ENCODE measurements at regions not wholly inside any gene's neighbourhood (a gene's known extent, or its start where the extent isn't known, plus 50 kb on each side); places are given as distances from the start of the nearest gene placed in this dataset.

- no peak for DNase-seq
Measured at GRCh38 chr6:142500250-142500786, 198.5 kb downstream of the ADGRG6 start.

- no peak for DNase-seq
Measured at GRCh38 chr6:142501795-142502194, 200.0 kb downstream of the ADGRG6 start.

GRCh38 chr6:142507065-142507464 lies 205.3 kb downstream of the ADGRG6 start:
- DNase-seq, result no peak

DNA sequence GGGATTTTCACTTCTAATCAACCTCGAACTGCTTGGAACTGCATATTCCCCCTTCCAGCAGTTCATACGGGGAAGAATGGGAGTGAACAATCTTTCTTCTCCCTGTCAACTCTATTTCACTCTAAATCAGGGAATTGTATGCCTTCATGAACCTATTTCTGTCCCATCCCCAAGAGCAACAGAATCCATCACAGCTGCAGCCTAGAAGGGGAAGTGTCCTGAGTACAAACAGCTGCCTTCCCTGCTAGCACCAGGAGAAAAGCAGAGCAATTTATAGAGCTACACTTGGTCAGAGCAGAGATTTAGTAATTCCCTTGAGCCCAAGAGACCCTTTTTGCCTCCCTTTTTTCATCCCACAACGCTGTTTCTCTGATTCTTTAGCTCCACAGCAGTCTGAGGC lies 208.4 kb downstream of the ADGRG6 start:
- DNase-seq, result no peak

GRCh38 chr6:142518126-142518525 lies 216.3 kb downstream of the ADGRG6 start:
- DNase-seq, result no peak

DNA sequence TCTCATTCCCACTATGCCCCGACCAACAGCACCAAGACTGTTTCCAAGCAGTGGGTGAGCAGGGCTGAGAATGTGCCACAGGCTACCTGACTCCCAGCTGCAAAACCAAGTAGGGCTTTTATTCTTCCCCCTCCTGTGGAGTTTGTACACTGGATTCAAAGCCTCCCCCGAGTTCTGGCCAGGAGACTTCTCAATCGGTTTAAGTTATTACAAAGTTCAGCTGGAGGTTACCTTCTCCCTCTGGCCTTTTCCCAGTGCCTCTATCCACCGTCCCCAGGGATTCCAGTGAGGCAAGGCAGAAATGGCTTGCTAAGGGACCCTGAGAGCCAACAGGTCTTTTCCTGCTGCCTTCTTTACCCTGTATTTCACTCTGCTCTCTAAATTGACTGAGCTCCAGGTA lies 217.0 kb downstream of the ADGRG6 start:
- DNase-seq, result no peak

DNA sequence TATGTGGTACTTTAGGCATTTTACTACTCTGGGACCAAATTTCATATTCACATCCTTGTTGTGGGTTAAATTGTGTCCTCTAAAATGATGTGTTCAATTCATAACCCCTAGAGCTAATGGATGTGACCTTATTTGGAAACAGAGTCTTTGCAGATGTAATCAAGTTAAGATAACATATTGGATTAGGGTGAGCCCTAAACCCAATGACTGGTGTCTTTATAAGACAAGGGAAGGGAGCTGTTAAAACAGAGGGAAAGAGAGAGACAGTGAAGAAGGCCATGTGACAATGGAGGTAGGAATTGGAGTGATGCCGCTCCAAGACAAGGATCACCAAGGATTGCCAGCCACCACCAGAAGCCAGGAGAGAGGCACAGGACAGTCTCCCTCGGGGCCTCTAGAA lies 220.0 kb downstream of the ADGRG6 start:
- DNase-seq, result no peak

DNA sequence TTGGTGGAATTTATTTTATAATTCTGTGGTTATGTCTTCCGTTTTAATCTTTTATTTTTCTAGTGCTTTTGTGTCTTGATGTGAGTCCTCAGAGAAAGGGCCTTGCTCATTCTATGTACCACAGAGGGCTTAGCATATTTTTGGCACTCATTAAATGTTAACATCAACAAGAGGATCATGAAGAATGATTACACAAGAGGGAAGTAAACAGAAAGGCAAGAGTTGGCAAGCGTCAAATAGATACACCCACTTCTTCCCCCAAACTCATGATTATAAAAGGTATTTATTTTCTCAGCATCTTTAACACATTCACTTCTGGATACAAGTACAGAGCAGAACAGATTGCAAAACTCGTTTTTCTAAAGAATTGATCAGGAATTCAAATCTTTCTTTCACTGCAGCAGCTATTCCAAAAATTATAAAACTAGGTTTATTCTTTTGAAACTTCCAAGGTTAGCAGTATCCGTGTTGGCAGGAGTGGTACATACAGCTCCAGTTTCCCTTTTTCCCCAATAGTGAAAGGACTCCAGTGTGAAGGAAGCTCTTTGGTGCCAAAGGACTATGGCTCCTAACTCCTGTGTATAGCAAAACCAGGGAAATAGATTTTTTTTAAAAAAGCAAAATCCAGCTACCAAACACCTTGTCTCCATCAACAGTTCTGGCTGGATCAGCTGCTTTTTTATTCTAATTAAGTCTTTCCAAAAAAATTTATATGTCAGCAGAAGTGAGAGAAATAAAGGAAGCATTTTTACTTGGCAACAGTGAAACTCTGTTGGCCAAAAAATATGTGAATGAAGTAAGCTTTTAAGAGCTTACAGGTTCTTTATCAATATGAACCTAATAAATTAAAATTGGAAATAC lies 221.9 kb downstream of the ADGRG6 start:
- DNase-seq, result no peak

GRCh38 chr6:142530566-142530965 lies 228.8 kb downstream of the ADGRG6 start:
- DNase-seq, result no peak

- no peak for DNase-seq
Measured at GRCh38 chr6:142531727-142532126, 229.9 kb downstream of the ADGRG6 start.

GRCh38 chr6:142534076-142534475 lies 232.3 kb downstream of the ADGRG6 start:
- DNase-seq, result no peak

- no peak for DNase-seq
Measured at GRCh38 chr6:142534484-142534883, 232.7 kb downstream of the ADGRG6 start.

GRCh38 chr6:142537612-142538478 lies 236.0 kb downstream of the ADGRG6 start:
- no peak for DNase-seq

DNA sequence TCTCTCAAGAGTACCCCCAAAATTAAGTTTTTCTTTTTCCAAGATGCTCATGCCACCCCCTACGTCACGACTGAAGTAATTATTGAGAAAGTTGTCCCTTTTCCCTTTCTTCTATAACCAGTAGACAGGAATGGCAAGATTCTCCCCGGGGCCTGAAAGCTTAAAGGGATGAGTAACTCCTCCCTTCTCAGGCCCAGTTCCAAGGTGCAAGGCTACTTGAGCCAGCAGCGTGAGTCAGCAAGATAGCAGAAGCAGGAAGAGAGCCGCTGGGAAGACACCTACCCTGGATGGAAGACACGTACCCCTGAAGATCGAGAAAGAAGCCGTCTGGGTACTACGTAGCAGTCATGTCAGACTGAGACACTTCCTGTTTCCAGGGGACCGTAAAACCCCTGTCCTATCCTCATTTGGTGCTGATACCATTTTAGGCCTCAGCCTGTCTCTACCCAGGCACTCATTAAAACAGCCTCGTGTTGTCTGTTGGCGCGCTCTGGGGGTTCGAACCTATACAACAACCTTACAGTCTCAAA lies 241.0 kb downstream of the ADGRG6 start:
- no peak for DNase-seq

- DNase-seq, result no peak
Measured at GRCh38 chr6:142543606-142544005, 241.8 kb downstream of the ADGRG6 start.

DNA sequence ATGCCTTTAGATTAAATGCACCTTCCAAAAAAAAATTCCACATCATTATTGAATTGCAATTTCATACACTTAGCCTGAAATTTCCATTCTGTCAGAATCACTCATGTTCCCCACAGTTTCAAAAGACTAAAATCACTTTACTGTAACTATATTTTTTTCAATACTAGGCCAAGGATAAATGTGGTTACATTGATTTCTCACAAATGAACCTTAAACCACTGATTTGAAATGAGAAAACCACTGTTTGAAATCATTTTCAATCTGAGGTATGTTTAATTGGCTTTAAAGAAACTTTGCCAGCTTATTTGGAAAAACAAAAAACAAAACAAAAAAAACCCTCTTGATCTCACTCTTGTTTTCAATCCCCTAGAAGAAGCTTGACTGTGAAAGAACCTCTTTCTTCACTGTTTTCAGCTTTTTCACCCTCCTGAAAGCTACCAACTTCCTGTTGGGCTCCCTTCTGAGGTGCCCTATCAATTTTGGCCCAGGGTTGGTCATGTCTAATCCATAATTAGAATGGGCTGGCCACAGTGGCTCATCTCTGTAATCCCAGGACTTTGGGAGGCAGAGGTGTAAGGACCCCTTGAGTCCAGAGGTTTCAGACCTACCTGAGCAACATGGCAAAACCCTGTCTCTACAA lies 242.5 kb downstream of the ADGRG6 start:
- no peak for DNase-seq

GRCh38 chr6:142545147-142545546 lies 243.3 kb downstream of the ADGRG6 start:
- DNase-seq, result no peak

- DNase-seq, result no peak
Measured at GRCh38 chr6:142548566-142548965, 246.8 kb downstream of the ADGRG6 start.

DNA sequence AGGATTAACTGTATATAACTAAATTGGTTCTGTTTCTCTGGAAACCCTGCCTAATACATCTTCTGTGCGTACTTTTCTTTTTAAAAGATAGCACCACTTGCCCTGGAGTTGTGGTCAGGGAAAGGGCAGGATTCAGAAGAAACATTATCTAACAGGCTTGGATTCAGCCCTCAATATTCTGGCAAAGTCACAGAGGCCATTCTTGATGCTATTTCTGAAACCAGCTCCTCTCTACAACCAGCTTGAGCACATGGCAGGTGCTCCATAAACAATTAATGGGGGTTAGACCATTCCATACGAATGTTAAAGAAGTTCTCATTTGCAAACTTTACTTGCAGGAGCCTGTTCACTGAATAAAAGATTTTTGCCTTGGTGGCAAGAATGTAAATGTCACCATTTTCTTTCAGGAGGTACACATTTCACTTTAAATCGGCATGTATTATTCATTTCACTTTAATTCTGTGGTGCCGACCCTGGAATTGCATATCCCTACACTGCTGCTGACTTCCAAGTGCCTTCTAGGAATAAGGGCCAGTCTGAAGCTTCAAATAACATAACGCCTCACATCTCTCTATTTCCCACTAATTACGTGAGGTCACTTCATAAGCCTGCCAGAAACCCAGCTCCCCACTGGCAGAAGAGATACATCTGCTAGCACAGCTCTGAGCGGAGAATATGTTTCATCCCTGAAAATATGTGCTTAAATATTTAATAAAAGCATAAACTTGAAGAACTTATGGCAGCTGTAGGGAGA lies 248.7 kb downstream of the ADGRG6 start:
- no peak for DNase-seq

GRCh38 chr6:142551274-142551811 lies 249.5 kb downstream of the ADGRG6 start:
- peak; percentile 32 for DNase-seq

DNA sequence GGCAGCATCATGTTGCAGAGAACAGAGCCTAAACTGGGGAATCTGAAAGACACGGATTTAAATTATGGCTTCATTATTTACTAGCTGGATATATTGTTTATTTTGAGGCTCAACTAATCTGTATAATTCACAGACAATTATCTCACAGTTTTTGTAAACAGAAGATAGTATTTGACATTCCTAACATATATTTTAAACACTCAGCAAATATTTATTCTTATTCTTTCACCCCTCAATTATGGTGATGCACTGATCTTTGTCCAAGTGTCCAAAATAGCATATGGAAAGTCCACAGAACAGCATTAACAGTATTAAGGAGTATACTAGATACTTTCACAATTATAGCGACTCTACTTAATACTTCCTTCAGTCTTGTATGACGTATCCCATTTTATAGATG lies 257.0 kb downstream of the ADGRG6 start:
- no peak for DNase-seq

Measured in activated CD4-positive, CD25-positive, alpha-beta regulatory T cell treated with anti-CD3 and anti-CD28 coated beads, Interleukin-2, amount 50 U/mL, for 72 hours (primary cell).